Activated naive CD8-positive, alpha-beta T cell treated with anti-CD3 and anti-CD28 coated beads, Interleukin-2, amount 50 U/mL, for 24 hours (primary cell): ENCODE measurements at regions not wholly inside any gene's neighbourhood (a gene's known extent, or its start where the extent isn't known, plus 50 kb on each side); places are given as distances from the start of the nearest gene placed in this dataset.
A peak's percentile ranks its signal among the peaks of the same experiment; 100 is the strongest.

Experiments
- ATAC-seq: fragments of 150-1000 bp; cut with Tn5 transposase; one replicate; pipeline ENCODE4 v1.10.0; 2021
- DNase-seq: peaks from one replicate; pipeline ENCODE4 v3.0.0; 2021
- H3K27ac Mint-ChIP-seq: one replicate; pipeline ENCODE4 v1.8.0; 2021; ENCODE audit warnings: mild to moderate bottlenecking, mixed read lengths
- H3K27me3 Mint-ChIP-seq: one replicate; pipeline ENCODE4 v1.8.0; 2021; ENCODE audit warnings: mixed read lengths
- H3K36me3 Mint-ChIP-seq: one replicate; pipeline ENCODE4 v1.8.0; 2021; ENCODE audit warnings: low read depth, mixed read lengths
- H3K4me1 Mint-ChIP-seq: one replicate; pipeline ENCODE4 v1.8.0; 2021; ENCODE audit warnings: mixed read lengths
- H3K4me3 Mint-ChIP-seq: one replicate; pipeline ENCODE4 v1.8.0; 2021; ENCODE audit warnings: mild to moderate bottlenecking, moderate library complexity, mixed read lengths
- H3K9me3 Mint-ChIP-seq: one replicate; pipeline ENCODE4 v1.8.0; 2021; ENCODE audit warnings: mixed read lengths

- Mint-ChIP-seq H3K27ac (no peak overlapping the region), H3K4me1 (no peaks in the 10 kb centered on the region), H3K4me3 (no peak overlapping the region), H3K27me3 (peaks cover 44% of the 10 kb centered on the region), H3K9me3 (no peaks in the 10 kb centered on the region), H3K36me3 (no peaks in the 10 kb centered on the region)
- DNase-seq (no peak), ATAC-seq (no peak)
Measured at GRCh38 chr11:116503216-116504160, 269.3 kb downstream of the BUD13 start.

- no peak for ATAC-seq
- H3K4me3 Mint-ChIP-seq, result no peak overlapping the region
- no peak for DNase-seq
- H3K36me3 Mint-ChIP-seq, result no peaks in the 10 kb centered on the region
- H3K27ac Mint-ChIP-seq, result no peak overlapping the region
- H3K4me1 Mint-ChIP-seq, result no peaks in the 10 kb centered on the region
- H3K27me3 Mint-ChIP-seq, result peaks cover 43% of the 10 kb centered on the region
- H3K9me3 Mint-ChIP-seq, result no peaks in the 10 kb centered on the region
Measured at GRCh38 chr11:116502641-116503061, 270.1 kb downstream of the BUD13 start.

GRCh38 chr11:116501728-116502127 is 271.1 kb downstream of the BUD13 start:
- H3K4me1 Mint-ChIP-seq, result no peaks in the 10 kb centered on the region
- ATAC-seq (no peak), DNase-seq (no peak)
- H3K36me3 Mint-ChIP-seq, result no peaks in the 10 kb centered on the region
- no peak overlapping the region for H3K27ac Mint-ChIP-seq
- no peak overlapping the region for H3K4me3 Mint-ChIP-seq
- H3K27me3 Mint-ChIP-seq, result peaks cover 43% of the 10 kb centered on the region
- H3K9me3 Mint-ChIP-seq, result no peaks in the 10 kb centered on the region

- H3K9me3 Mint-ChIP-seq, result no peaks in the 10 kb centered on the region
- DNase-seq (no peak), ATAC-seq (no peak)
- no peaks in the 10 kb centered on the region for H3K4me1 Mint-ChIP-seq
- no peaks in the 10 kb centered on the region for H3K36me3 Mint-ChIP-seq
- peaks cover 41% of the 10 kb centered on the region for H3K27me3 Mint-ChIP-seq
- H3K27ac Mint-ChIP-seq, result no peak overlapping the region
- H3K4me3 Mint-ChIP-seq, result no peak overlapping the region
Measured at GRCh38 chr11:116500947-116501602, 271.7 kb downstream of the BUD13 start.

- H3K36me3 Mint-ChIP-seq, result no peaks in the 10 kb centered on the region
- no peaks in the 10 kb centered on the region for H3K9me3 Mint-ChIP-seq
- H3K27ac Mint-ChIP-seq, result no peak overlapping the region
- no peaks in the 10 kb centered on the region for H3K4me1 Mint-ChIP-seq
- ATAC-seq, result no peak
- DNase-seq, result no peak
- H3K4me3 Mint-ChIP-seq, result no peak overlapping the region
- H3K27me3 Mint-ChIP-seq, result peaks cover 36% of the 10 kb centered on the region
Measured at GRCh38 chr11:116500026-116500946, 272.5 kb downstream of the BUD13 start.

- ATAC-seq (peak; percentile 18), DNase-seq (peak; percentile 66)
- no peak overlapping the region for H3K27ac Mint-ChIP-seq
- H3K9me3 Mint-ChIP-seq, result no peaks in the 10 kb centered on the region
- H3K4me3 Mint-ChIP-seq, result no peak overlapping the region
- peaks cover 33% of the 10 kb centered on the region for H3K27me3 Mint-ChIP-seq
- H3K36me3 Mint-ChIP-seq, result no peaks in the 10 kb centered on the region
- no peaks in the 10 kb centered on the region for H3K4me1 Mint-ChIP-seq
Measured at GRCh38 chr11:116499396-116500003, 273.3 kb downstream of the BUD13 start.

GRCh38 chr11:116498161-116498560 is 274.6 kb downstream of the BUD13 start:
- Mint-ChIP-seq H3K36me3 (no peaks in the 10 kb centered on the region), H3K4me1 (no peaks in the 10 kb centered on the region), H3K4me3 (no peak overlapping the region), H3K27me3 (peaks cover 28% of the 10 kb centered on the region), H3K27ac (no peak overlapping the region), H3K9me3 (peaks cover 4% of the 10 kb centered on the region)
- ATAC-seq (no peak), DNase-seq (no peak)

- Mint-ChIP-seq H3K36me3 (no peaks in the 10 kb centered on the region), H3K4me3 (no peak overlapping the region), H3K27me3 (peaks cover 12% of the 10 kb centered on the region), H3K9me3 (peaks cover 4% of the 10 kb centered on the region), H3K4me1 (no peaks in the 10 kb centered on the region), H3K27ac (no peak overlapping the region)
- ATAC-seq, result no peak
- DNase-seq, result no peak
Measured at GRCh38 chr11:116492600-116492999, 280.2 kb downstream of the BUD13 start.

GRCh38 chr11:116488836-116489389 is 283.9 kb downstream of the BUD13 start:
- H3K4me1 Mint-ChIP-seq, result no peaks in the 10 kb centered on the region
- DNase-seq (no peak), ATAC-seq (no peak)
- H3K36me3 Mint-ChIP-seq, result no peaks in the 10 kb centered on the region
- H3K4me3 Mint-ChIP-seq, result no peak overlapping the region
- H3K27me3 Mint-ChIP-seq, result peaks cover 12% of the 10 kb centered on the region
- no peaks in the 10 kb centered on the region for H3K9me3 Mint-ChIP-seq
- H3K27ac Mint-ChIP-seq, result no peak overlapping the region

GRCh38 chr11:116485425-116485824 is 287.4 kb downstream of the BUD13 start:
- H3K36me3 Mint-ChIP-seq, result no peaks in the 10 kb centered on the region
- no peaks in the 10 kb centered on the region for H3K9me3 Mint-ChIP-seq
- H3K4me3 Mint-ChIP-seq, result no peak overlapping the region
- ATAC-seq (no peak), DNase-seq (no peak)
- no peak overlapping the region for H3K27ac Mint-ChIP-seq
- H3K4me1 Mint-ChIP-seq, result no peaks in the 10 kb centered on the region
- peaks cover 15% of the 10 kb centered on the region for H3K27me3 Mint-ChIP-seq

GRCh38 chr11:116482716-116483115 is 290.1 kb downstream of the BUD13 start:
- DNase-seq, result no peak
- Mint-ChIP-seq H3K27me3 (peaks cover 5% of the 10 kb centered on the region), H3K4me3 (no peak overlapping the region), H3K27ac (no peak overlapping the region), H3K4me1 (no peaks in the 10 kb centered on the region), H3K36me3 (no peaks in the 10 kb centered on the region), H3K9me3 (no peaks in the 10 kb centered on the region)
- ATAC-seq, result no peak

- ATAC-seq, result no peak
- H3K36me3 Mint-ChIP-seq, result no peaks in the 10 kb centered on the region
- H3K27ac Mint-ChIP-seq, result no peak overlapping the region
- DNase-seq, result no peak
- H3K4me3 Mint-ChIP-seq, result no peak overlapping the region
- H3K27me3 Mint-ChIP-seq, result peaks cover 5% of the 10 kb centered on the region
- H3K9me3 Mint-ChIP-seq, result no peaks in the 10 kb centered on the region
- H3K4me1 Mint-ChIP-seq, result no peaks in the 10 kb centered on the region
Measured at GRCh38 chr11:116481126-116481675, 291.6 kb downstream of the BUD13 start.

GRCh38 chr11:116478669-116479668 is 293.8 kb downstream of the BUD13 start:
- Mint-ChIP-seq H3K27me3 (peaks cover 8% of the 10 kb centered on the region), H3K4me1 (no peaks in the 10 kb centered on the region), H3K4me3 (no peak overlapping the region), H3K27ac (no peak overlapping the region), H3K36me3 (no peaks in the 10 kb centered on the region), H3K9me3 (no peaks in the 10 kb centered on the region)
- ATAC-seq, result no peak
- no peak for DNase-seq
